Effector memory CD8-positive, alpha-beta T cell (primary cell): ENCODE measurements at regions not wholly inside any gene's neighbourhood (a gene's known extent, or its start where the extent isn't known, plus 50 kb on each side); places are given as distances from the start of the nearest gene placed in this dataset.

ENCODE experiments used
- ATAC-seq: fragments of 150-1000 bp; cut with Tn5 transposase; replicated peaks from 2 replicates; pipeline ENCODE4 v1.10.0; 2021; ENCODE audit warnings: mild to moderate bottlenecking, moderate library complexity
- DNase-seq, 3 experiments: peaks; one replicate each; pipeline ENCODE4 v3.0.0; 2021
- H3K27ac Mint-ChIP-seq, 2 donors: one replicate each; pipeline ENCODE4 v1.8.0; 2022; ENCODE audit warnings: mild to moderate bottlenecking in 2 of 2, mixed read lengths in 2 of 2, moderate library complexity in 2 of 2
- H3K27me3 Mint-ChIP-seq, 2 donors: one replicate each; pipeline ENCODE4 v1.8.0; 2022; ENCODE audit warnings: mixed read lengths in 2 of 2
- H3K36me3 Mint-ChIP-seq: one replicate; pipeline ENCODE4 v1.8.0; 2022; ENCODE audit warnings: mild to moderate bottlenecking, moderate library complexity, mixed read lengths; ENCODE audit not compliant: insufficient read depth
- H3K4me1 Mint-ChIP-seq, 2 donors: one replicate each; pipeline ENCODE4 v1.8.0; 2022; ENCODE audit warnings: low read depth in 2 of 2, mixed read lengths in 2 of 2
- H3K4me3 Mint-ChIP-seq, 2 donors: one replicate each; pipeline ENCODE4 v1.8.0; 2022; ENCODE audit warnings: mild to moderate bottlenecking in 2 of 2, mixed read lengths in 2 of 2, moderate library complexity in 2 of 2
- H3K9me3 Mint-ChIP-seq, 2 donors: one replicate each; pipeline ENCODE4 v1.8.0; 2022; ENCODE audit warnings: mixed read lengths in 2 of 2

DNA sequence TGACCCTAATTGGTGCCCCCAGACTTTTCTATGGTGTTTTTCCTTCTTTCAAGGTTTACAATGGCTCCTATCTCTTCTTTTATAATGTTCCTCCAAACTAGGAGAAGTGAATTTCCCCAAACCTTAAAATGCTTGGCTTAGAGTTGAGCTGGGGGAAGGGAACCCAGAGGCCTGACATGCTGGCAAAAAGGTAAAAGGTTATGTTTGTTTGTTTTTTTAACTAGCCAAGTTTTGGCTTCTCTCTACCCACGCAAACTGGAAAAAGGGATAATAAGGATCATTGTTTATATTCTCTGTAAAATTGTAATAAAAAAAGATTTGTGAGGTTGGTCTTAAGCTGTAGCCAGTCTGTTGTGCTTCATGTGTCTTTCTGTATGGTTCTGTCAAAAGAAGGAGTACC, 477.0 kb downstream of the IPMK start:
- Mint-ChIP-seq H3K27me3 (no peaks in the 10 kb centered on the region), H3K9me3 (peaks cover 6 to 24% of the 10 kb centered on the region in 2 donors), H3K4me1 (no peaks in the 10 kb centered on the region), H3K27ac (no peak overlapping the region), H3K4me3 (no peak overlapping the region), H3K36me3 (no peaks in the 10 kb centered on the region)
- ATAC-seq: no peak
- DNase-seq: no peak

- Mint-ChIP-seq H3K4me3 (no peak overlapping the region), H3K4me1 (no peaks in the 10 kb centered on the region), H3K27ac (no peak overlapping the region), H3K36me3 (no peaks in the 10 kb centered on the region), H3K9me3 (peaks cover 4 to 24% of the 10 kb centered on the region in 2 donors), H3K27me3 (no peaks in the 10 kb centered on the region)
- DNase-seq: no peak
- ATAC-seq: no peak
Observed at GRCh38 chr10:57788117-57788516, 479.6 kb downstream of the IPMK start.

GRCh38 chr10:57786850-57787750, 480.6 kb downstream of the IPMK start:
- H3K27me3 Mint-ChIP-seq: no peaks in the 10 kb centered on the region
- H3K4me3 Mint-ChIP-seq: no peak overlapping the region
- no peak for DNase-seq
- peaks cover 4 to 24% of the 10 kb centered on the region in 2 donors for H3K9me3 Mint-ChIP-seq
- no peak for ATAC-seq
- H3K36me3 Mint-ChIP-seq: no peaks in the 10 kb centered on the region
- H3K4me1 Mint-ChIP-seq: no peaks in the 10 kb centered on the region
- H3K27ac Mint-ChIP-seq: no peak overlapping the region

GRCh38 chr10:57786331-57786730, 481.4 kb downstream of the IPMK start:
- Mint-ChIP-seq H3K4me3 (no peak overlapping the region), H3K36me3 (no peaks in the 10 kb centered on the region), H3K4me1 (no peaks in the 10 kb centered on the region), H3K27ac (no peak overlapping the region), H3K27me3 (no peaks in the 10 kb centered on the region), H3K9me3 (peaks cover 8 to 24% of the 10 kb centered on the region in 2 donors)
- ATAC-seq (no peak), DNase-seq (no peak)

GRCh38 chr10:57785546-57785945, 482.1 kb downstream of the IPMK start:
- DNase-seq (no peak), ATAC-seq (no peak)
- no peak overlapping the region for H3K27ac Mint-ChIP-seq
- no peaks in the 10 kb centered on the region for H3K4me1 Mint-ChIP-seq
- peaks cover 9 to 23% of the 10 kb centered on the region in 2 donors for H3K9me3 Mint-ChIP-seq
- no peaks in the 10 kb centered on the region for H3K36me3 Mint-ChIP-seq
- H3K4me3 Mint-ChIP-seq: no peak overlapping the region
- H3K27me3 Mint-ChIP-seq: no peaks in the 10 kb centered on the region

- H3K4me3 Mint-ChIP-seq: no peak overlapping the region
- no peaks in the 10 kb centered on the region for H3K36me3 Mint-ChIP-seq
- H3K27ac Mint-ChIP-seq: no peak overlapping the region
- H3K27me3 Mint-ChIP-seq: no peaks in the 10 kb centered on the region
- peaks cover 12 to 22% of the 10 kb centered on the region in 2 donors for H3K9me3 Mint-ChIP-seq
- ATAC-seq (no peak), DNase-seq (no peak)
- no peaks in the 10 kb centered on the region for H3K4me1 Mint-ChIP-seq
Observed at GRCh38 chr10:57785068-57785467, 482.6 kb downstream of the IPMK start.

- no peak for ATAC-seq
- no peaks in the 10 kb centered on the region for H3K27me3 Mint-ChIP-seq
- H3K27ac Mint-ChIP-seq: no peak overlapping the region
Observed at GRCh38 chr10:57776688-57777432, 490.8 kb downstream of the IPMK start.

GRCh38 chr10:57775250-57775649, 492.4 kb downstream of the IPMK start:
- Mint-ChIP-seq H3K27me3 (no peaks in the 10 kb centered on the region), H3K36me3 (no peaks in the 10 kb centered on the region), H3K27ac (no peak overlapping the region), H3K4me3 (no peak overlapping the region), H3K9me3 (peaks cover 18% of the 10 kb centered on the region in 2 donors), H3K4me1 (no peaks in the 10 kb centered on the region)
- DNase-seq (no peak), ATAC-seq (no peak)

More at GRCh38 chr10:57776688-57777432, 490.8 kb downstream of the IPMK start:
- no peaks in the 10 kb centered on the region for H3K36me3 Mint-ChIP-seq
- H3K9me3 Mint-ChIP-seq: peaks cover 18 to 24% of the 10 kb centered on the region in 2 donors
- no peak for DNase-seq
- H3K4me1 Mint-ChIP-seq: no peaks in the 10 kb centered on the region
- no peak overlapping the region for H3K4me3 Mint-ChIP-seq

DNA sequence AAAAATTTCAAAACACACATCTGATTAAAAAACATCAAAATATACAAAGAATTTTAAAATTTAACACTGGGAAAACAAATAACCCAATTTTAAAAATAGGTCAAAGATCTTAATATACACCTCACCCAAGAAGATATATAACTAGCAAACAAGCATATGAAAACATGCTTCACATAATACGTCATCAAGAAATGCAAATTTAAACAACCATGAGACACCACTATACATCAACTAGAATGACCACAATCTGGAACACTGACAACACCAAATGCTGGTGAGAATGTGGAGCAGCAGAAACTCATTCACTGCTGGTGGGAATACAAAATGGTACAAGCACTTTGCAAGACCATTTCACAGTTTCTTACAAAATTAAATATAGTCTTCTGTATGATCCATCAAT, 498.4 kb downstream of the IPMK start:
- ATAC-seq (no peak), DNase-seq (no peak)
- H3K4me1 Mint-ChIP-seq: no peaks in the 10 kb centered on the region
- H3K27ac Mint-ChIP-seq: no peak overlapping the region
- no peak overlapping the region for H3K4me3 Mint-ChIP-seq
- H3K27me3 Mint-ChIP-seq: no peaks in the 10 kb centered on the region
- H3K9me3 Mint-ChIP-seq: peaks cover 0 to 14% of the 10 kb centered on the region in 2 donors
- H3K36me3 Mint-ChIP-seq: no peaks in the 10 kb centered on the region

- no peak for DNase-seq
- Mint-ChIP-seq H3K9me3 (peaks cover 9 to 13% of the 10 kb centered on the region in 2 donors), H3K27ac (no peak overlapping the region), H3K36me3 (no peaks in the 10 kb centered on the region), H3K4me3 (no peak overlapping the region), H3K4me1 (no peaks in the 10 kb centered on the region), H3K27me3 (no peaks in the 10 kb centered on the region)
- no peak for ATAC-seq
Observed at GRCh38 chr10:57759777-57760176, 507.9 kb downstream of the IPMK start.

DNA sequence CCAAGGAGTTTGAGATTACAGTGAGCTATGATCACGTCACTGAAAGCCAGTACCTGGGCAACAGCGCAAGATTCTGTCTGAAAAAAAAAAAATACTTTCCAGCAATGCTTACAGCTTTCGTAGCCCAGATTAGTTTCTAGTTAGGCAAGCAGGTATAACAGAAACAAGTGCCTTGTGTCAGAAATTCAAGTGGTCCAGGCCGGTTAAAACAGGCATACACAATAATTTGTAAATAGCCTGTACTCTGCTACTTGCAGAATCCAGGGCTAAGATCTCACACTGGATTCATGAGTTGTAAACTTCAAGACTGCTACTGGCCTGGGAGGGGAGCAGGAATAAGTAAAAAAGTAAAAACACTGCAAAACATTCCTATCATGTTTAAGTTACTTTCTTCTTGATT, 512.9 kb downstream of the IPMK start:
- ATAC-seq: no peak

DNA sequence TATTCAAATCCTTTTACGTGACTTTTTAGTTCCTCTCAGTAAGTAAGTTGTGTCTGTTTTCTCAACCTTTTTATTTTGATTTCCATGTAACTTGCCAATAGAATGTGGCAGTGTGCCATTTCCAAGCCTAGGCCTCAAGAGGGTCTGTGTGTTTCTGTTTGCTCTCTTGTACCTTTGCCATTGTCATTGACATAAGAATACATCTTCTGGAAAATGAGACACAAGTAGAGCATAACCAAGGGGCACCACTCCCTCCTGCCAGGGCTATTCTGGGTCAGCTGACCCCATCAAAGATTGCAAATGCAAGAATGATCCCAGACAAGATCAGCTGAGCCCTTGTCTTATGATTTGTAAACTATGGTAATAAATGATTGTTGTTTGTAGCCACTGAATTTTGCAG, 524.0 kb downstream of the IPMK start:
- peaks cover 5 to 6% of the 10 kb centered on the region in 2 donors for H3K9me3 Mint-ChIP-seq
- no peak overlapping the region for H3K27ac Mint-ChIP-seq
- no peaks in the 10 kb centered on the region for H3K27me3 Mint-ChIP-seq
- H3K4me3 Mint-ChIP-seq: no peak overlapping the region
- H3K36me3 Mint-ChIP-seq: peaks cover 2% of the 10 kb centered on the region
- no peak for ATAC-seq
- H3K4me1 Mint-ChIP-seq: no peaks in the 10 kb centered on the region
- DNase-seq: no peak

More for the DNA sequence above, 512.9 kb downstream of the IPMK start:
- H3K9me3 Mint-ChIP-seq: peaks cover 16 to 21% of the 10 kb centered on the region in 2 donors
- no peaks in the 10 kb centered on the region for H3K36me3 Mint-ChIP-seq
- no peak for DNase-seq
- H3K27me3 Mint-ChIP-seq: no peaks in the 10 kb centered on the region
- no peak overlapping the region for H3K27ac Mint-ChIP-seq
- no peaks in the 10 kb centered on the region for H3K4me1 Mint-ChIP-seq
- no peak overlapping the region for H3K4me3 Mint-ChIP-seq

DNA sequence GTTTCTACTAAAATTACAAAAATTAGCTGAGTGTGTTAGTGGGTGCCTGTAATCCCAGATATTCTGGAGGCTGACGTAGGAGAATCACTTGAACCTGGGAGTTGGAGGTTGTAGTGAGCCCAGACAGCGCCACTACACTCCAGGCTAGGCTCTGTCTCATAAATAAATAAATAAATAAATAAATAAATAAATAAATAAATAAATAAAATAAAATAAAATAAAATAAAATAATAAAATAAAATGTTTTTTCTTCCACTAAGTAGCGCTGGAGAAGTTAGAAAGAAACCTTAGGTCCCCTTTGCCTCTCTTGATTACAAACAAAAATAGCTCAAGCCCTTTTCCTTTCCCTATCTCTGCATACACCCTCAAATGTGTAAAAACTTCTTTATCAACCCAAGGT, 525.9 kb downstream of the IPMK start:
- H3K9me3 Mint-ChIP-seq: peaks cover 0 to 6% of the 10 kb centered on the region in 2 donors
- ATAC-seq: no peak
- no peak overlapping the region for H3K4me3 Mint-ChIP-seq

DNA sequence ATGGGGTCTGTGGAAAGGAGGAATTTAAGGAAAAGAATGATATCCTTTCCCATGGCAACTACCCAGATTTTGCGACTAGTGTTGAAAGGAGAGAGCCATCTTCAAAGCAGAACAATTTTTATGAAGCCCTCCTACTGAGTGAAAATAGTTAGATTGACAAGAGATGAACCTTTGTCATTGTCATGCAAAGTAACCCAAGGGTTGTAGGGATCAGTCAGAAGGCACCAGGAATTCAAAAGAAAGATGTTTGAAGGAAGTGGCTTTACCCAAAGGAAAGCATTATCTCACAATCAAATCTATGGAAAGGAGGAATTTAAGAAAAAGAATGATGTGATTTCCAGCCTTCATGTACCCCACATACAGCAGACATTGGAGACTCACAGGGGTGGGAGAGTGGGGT, 544.4 kb downstream of the IPMK start:
- DNase-seq: no peak
- Mint-ChIP-seq H3K4me1 (no peaks in the 10 kb centered on the region), H3K36me3 (no peaks in the 10 kb centered on the region), H3K4me3 (no peak overlapping the region), H3K9me3 (peaks cover 13 to 16% of the 10 kb centered on the region in 2 donors), H3K27me3 (no peaks in the 10 kb centered on the region), H3K27ac (no peak overlapping the region)
- no peak for ATAC-seq

More for the DNA sequence above, 525.9 kb downstream of the IPMK start:
- H3K36me3 Mint-ChIP-seq: no peaks in the 10 kb centered on the region
- DNase-seq: no peak
- no peak overlapping the region for H3K27ac Mint-ChIP-seq
- no peaks in the 10 kb centered on the region for H3K27me3 Mint-ChIP-seq
- H3K4me1 Mint-ChIP-seq: no peaks in the 10 kb centered on the region
